LHCN-M2 (cell line): ENCODE measurements at regions not wholly inside any gene's neighbourhood (a gene's known extent, or its start where the extent isn't known, plus 50 kb on each side); places are given as distances from the start of the nearest gene placed in this dataset.
"Not testable (repeated sequence)": the region's sequence is repeated elsewhere in the genome, so short reads cannot be mapped to it uniquely, and the experiment has no call there.

Experiments used
- DNase-seq: peaks from one replicate; pipeline ENCODE4 v3.0.0-alpha.2; 2012; ENCODE audit warnings: low read depth

DNA sequence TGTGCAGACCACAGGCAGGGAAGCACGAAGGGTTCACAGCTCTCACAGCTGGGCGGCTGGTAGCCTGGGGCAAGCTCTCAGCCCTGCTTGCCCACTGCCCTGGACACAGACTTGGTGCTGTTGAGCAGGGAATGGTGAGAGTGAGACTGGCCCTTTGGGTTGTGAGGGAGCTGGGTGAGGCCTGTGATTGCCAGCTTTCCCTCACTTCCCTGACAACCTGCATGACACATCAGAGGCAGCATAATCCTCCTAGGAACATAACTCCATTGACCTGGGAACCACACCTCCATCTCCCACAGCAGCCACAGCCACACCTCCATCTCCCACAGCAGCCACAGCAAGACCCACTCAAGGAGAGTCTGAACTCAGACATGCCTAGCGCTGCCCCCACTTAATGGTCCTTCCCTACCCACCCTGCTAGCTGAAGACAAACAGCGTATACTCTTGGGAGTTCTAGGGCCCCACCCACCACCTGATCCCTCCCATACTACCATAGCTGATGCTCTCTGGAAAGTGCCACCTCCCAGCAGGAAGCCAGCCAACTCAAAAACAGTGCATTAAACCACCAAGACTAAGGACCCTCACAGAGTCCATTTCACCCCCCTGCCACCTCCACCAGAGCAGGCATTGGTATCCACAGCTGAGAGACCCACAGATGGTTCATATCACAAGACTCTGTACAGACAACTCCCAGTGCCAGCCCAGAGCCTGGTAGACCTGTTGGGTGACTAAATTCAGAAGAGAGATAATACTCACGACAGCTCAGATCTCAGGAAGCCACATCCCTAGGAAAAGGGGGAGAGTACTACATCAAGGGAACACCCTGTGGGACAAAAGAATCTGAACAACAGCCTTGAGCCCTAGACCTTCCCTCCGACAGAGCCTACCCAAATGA lies 60.2 kb upstream of the PRSS3 start:
- DNase-seq: not testable (repeated sequence)

DNA sequence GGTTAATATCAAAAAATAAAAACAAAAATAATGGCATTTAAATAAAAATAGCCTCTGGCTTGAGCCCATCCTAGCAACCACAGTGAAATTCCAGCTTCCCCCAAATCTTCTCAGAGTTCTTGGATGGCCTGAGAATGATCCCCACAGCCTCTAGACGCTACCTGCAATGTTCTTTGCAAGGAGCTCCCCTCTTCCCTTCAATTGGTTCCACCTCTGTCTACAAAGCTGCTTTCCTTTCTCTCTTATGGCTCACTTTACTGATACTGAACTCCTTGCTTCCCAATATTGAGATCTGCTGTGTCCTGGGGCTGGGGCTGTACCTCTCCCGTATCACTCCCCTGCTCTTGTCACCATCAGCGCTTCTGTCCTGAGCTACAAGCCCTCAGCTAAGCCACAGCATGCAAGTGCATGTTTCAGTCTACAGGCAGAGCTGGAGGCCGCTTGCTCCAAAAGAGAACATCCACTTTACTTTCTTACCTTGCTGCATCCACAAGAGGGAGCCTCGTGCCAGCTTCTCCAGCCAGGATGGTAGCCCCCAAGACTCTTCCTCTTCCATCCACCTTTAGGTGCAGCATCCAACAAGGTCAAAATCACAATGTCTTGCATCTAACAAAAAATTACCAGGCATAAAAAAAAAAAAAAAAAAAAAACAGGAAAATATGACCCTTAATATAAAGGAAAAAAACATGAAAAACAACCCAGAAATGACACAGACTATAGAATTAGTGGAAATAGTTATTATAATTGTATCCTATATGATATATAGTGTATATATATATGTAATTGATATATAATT lies 57.4 kb upstream of the PRSS3 start:
- peak; percentile 35 for DNase-seq

DNA sequence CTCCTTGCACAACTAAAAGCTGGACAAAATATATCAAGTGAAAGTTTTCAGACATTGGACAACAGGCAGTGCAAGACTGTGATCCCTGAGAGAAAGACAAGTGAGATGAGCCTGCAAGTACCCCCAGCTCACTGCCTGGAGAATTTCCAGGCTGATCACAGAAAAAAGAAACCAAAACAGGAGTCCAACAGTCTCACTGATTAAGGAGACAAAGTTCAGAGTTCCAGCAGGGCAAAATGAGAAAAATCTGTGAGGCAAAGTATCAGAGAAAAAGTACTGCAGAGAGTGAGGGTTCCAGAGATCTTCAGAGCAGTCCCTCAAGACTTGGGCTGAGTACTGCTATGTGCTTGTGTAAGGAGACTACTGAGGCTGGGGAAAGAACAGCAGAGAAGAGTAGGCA lies 56.0 kb upstream of the PRSS3 start:
- DNase-seq: no peak

GRCh38 chr9:33740075-33740474 lies 55.3 kb upstream of the PRSS3 start:
- no peak for DNase-seq

DNA sequence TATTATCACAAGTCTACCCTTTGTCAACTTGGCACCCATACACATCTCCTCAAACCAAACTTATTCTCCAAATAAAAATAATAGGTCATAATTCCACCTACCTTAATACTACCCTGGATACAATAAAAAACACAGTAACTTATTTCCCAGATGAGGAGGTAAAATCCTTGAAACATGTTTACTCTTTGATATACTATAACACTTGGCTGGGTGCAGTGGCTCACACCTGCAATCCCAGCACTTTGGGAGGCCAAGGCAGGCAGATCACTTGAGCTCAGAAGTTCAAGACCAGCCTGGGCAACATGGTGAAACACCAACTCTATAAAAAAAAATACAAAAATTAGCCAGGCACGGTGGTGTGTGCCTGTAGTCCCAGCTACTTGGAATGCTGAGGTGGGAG lies 54.4 kb upstream of the PRSS3 start:
- DNase-seq: not testable (repeated sequence)

DNA sequence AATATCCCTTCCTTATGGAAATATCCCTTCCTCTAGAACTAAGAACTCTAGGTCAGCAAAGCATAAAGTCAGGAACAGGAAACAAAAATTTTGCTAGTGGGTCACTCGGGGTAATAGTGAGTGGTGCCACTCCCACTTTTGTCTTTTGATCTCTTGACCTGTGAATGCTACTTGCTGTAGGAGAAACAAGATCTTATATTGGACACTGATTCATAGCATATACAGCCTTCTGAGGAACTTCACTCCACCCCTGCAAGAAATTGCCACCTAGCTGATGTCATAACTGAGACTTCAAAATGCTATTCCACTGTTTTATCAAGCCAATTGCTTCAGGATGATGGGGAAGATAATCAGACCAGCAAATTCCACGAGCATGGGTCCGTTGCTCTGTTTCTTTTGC lies 53.3 kb upstream of the PRSS3 start:
- DNase-seq: no peak

- no peak for DNase-seq
These were observed 52.8 kb upstream of the PRSS3 start for GRCh38 chr9:33742519-33742918.
